Smooth muscle cell (in vitro differentiated cells): ENCODE measurements at regions not wholly inside any gene's neighbourhood (a gene's known extent, or its start where the extent isn't known, plus 50 kb on each side); places are given as distances from the start of the nearest gene placed in this dataset.

ENCODE experiments used
- DNase-seq: peaks from one replicate; lab custom pipeline; 2025; ENCODE audit not compliant: unreplicated experiment; lab: John Stamatoyannopoulos, UW
- H2AFZ ChIP-seq: fragments of 200-600 bp; sonication (generic); 2 replicates; pipeline ENCODE4 v1.6.0; 2016; ENCODE audit warnings: antibody characterized with exemption, low read depth, mild to moderate bottlenecking
- H3F3A ChIP-seq: fragments of 200-600 bp; sonication (generic); 2 replicates; pipeline ENCODE4 v1.6.0; 2017; ENCODE audit warnings: antibody characterized with exemption, low read depth
- H3K27ac ChIP-seq: fragments of 200-600 bp; sonication (generic); 2 replicates; pipeline ENCODE4 v1.5.1; 2016; ENCODE audit warnings: low read depth, mild to moderate bottlenecking
- H3K27me3 ChIP-seq: fragments of 200-600 bp; sonication (generic); 2 replicates; pipeline ENCODE4 v1.6.1; 2016; ENCODE audit warnings: low read depth, mild to moderate bottlenecking
- H3K36me3 ChIP-seq: fragments of 200-600 bp; sonication (generic); 2 replicates; pipeline ENCODE4 v1.5.1; 2016; ENCODE audit warnings: low read depth
- H3K4me1 ChIP-seq: fragments of 200-600 bp; sonication (generic); 2 replicates; pipeline ENCODE4 v1.5.1; 2016; ENCODE audit warnings: low read depth
- H3K4me2 ChIP-seq: fragments of 200-600 bp; sonication (generic); 2 replicates; pipeline ENCODE4 v1.6.0; 2016; ENCODE audit warnings: mild to moderate bottlenecking
- H3K4me3 ChIP-seq: fragments of 200-600 bp; sonication (generic); 2 replicates; pipeline ENCODE4 v1.5.1; 2016; ENCODE audit warnings: mild to moderate bottlenecking
- H3K79me2 ChIP-seq: fragments of 200-600 bp; sonication (generic); 2 replicates; pipeline ENCODE4 v1.6.0; 2016; ENCODE audit warnings: low read depth, mild to moderate bottlenecking
- H3K9ac ChIP-seq: fragments of 200-600 bp; sonication (generic); 2 replicates; pipeline ENCODE4 v1.6.0; 2016; ENCODE audit warnings: low read depth
- H3K9me3 ChIP-seq: fragments of 200-600 bp; sonication (generic); replicated peaks from 2 replicates; pipeline ENCODE4 v1.5.1; 2016; ENCODE audit warnings: low read depth
- H4K20me1 ChIP-seq: fragments of 200-600 bp; sonication (generic); 2 replicates; pipeline ENCODE4 v1.6.0; 2016; ENCODE audit warnings: low read depth
- WGBS: methylation state at CpG from one replicate; pipeline ENCODE4 v1.1.7; 2016; ENCODE audit warnings: low lambda C conversion rate; 5-methylcytosine and 5-hydroxymethylcytosine counted together
- TF ChIP-seq, protein P1 (sequence below): fragments of 200-600 bp; sonication (generic); IDR thresholded peaks from 2 replicates; pipeline ENCODE4 v1.5.1; 2017; ENCODE audit warnings: borderline replicate concordance, mild to moderate bottlenecking, antibody characterized with exemption; ENCODE audit not compliant: insufficient read depth, poor library complexity, severe bottlenecking

DNA sequence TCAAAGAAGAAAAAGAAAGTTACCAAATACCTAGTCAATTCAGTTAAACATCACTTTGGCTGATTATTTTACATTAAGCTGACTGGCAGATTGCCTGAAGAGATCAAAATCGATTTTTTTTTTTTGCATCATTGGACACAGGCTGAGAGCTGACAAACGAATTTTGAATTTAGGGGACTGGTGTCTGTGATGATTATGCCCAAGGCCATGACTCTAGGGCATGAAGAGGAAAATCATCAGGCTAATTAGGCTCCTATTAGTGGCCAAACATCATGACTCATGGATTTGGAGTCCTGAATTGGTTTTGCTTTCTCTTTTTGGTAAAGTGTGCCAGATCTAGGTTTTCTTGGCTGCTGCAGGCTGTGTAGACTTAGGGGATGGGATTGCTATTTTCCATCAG lies 829.3 kb upstream of the LCORL start:
- Histone ChIP-seq H3K9ac (no peak overlapping the region), H3K27ac (no peak overlapping the region), H3K4me3 (no peak overlapping the region), H3K36me3 (no peaks in the 10 kb centered on the region), H4K20me1 (no peaks in the 10 kb centered on the region), H3K9me3 (no peaks in the 10 kb centered on the region), H2AFZ (no peak overlapping the region), H3K79me2 (no peaks in the 10 kb centered on the region), H3K27me3 (no peaks in the 10 kb centered on the region), H3K4me2 (no peak overlapping the region), H3K4me1 (no peaks in the 10 kb centered on the region), H3F3A (no peaks in the 10 kb centered on the region)
- TF ChIP-seq, protein P1, sequence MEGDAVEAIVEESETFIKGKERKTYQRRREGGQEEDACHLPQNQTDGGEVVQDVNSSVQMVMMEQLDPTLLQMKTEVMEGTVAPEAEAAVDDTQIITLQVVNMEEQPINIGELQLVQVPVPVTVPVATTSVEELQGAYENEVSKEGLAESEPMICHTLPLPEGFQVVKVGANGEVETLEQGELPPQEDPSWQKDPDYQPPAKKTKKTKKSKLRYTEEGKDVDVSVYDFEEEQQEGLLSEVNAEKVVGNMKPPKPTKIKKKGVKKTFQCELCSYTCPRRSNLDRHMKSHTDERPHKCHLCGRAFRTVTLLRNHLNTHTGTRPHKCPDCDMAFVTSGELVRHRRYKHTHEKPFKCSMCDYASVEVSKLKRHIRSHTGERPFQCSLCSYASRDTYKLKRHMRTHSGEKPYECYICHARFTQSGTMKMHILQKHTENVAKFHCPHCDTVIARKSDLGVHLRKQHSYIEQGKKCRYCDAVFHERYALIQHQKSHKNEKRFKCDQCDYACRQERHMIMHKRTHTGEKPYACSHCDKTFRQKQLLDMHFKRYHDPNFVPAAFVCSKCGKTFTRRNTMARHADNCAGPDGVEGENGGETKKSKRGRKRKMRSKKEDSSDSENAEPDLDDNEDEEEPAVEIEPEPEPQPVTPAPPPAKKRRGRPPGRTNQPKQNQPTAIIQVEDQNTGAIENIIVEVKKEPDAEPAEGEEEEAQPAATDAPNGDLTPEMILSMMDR = no peak
- WGBS = 80% methylated on average over 2 of the region's 2 CpGs
- no peak for DNase-seq

DNA sequence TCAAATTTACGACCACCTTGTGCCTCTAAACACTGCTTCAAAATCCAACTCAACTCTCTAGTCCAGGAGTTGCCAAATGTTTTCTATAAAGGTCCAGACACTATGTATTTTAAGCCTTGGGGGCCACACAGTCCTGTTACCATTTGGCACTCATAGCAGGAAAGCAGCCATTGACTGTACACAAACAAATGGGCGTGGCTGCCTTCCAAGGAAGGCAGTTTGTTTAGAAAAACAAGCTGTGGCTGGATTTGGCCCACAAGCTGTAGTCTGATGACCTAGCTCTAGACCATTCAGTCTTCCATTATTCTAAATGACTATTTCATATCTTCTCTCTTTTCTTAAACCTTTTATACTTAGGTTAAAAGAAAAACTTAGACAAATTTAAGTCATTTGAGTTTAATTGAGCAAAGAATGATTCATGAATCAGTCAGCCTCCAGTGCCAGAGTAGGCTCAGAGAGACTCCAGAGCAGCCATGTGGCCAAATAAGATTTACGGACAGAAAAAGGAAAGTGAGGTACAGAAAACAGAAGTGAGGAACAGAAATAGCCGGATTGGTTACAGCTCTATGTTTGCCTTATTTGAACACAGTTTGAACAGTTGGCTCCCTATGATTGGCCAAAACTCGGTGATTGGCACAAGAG lies 825.8 kb upstream of the LCORL start:
- no peaks in the 10 kb centered on the region for H3K79me2 ChIP-seq

DNA sequence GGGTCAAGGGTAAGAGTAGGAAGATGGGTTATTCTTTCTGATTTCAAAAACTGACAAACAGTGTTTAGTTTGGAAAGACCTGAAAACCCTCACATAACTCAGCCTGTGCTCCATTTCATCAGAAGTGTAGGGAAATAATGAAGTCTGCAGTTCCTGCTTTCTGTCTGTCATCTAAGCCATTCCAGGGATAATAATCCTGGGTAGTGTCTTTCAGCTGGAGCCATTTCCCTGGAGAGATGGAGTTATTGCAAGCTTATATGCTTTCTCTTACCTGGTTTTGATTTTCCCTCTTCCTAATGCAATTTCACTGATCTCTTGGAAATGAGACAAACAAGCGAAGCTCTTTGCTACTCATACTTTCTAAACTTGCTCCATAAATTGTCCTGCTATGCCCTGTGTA lies 824.8 kb upstream of the LCORL start:
- no peaks in the 10 kb centered on the region for H3K79me2 ChIP-seq
- no peaks in the 10 kb centered on the region for H4K20me1 ChIP-seq
- H3K27ac ChIP-seq = no peak overlapping the region
- no peak overlapping the region for H3K4me3 ChIP-seq
- H2AFZ ChIP-seq = no peak overlapping the region
- TF ChIP-seq, protein P1 = no peak
- no peak for DNase-seq
- WGBS = 96% methylated on average over 1 of the region's 1 CpG
- H3F3A ChIP-seq = no peaks in the 10 kb centered on the region
- no peaks in the 10 kb centered on the region for H3K27me3 ChIP-seq
- H3K4me1 ChIP-seq = no peaks in the 10 kb centered on the region
- no peak overlapping the region for H3K4me2 ChIP-seq
- no peaks in the 10 kb centered on the region for H3K36me3 ChIP-seq
- no peaks in the 10 kb centered on the region for H3K9me3 ChIP-seq
- H3K9ac ChIP-seq = no peak overlapping the region

More for the DNA sequence above, 825.8 kb upstream of the LCORL start:
- no peaks in the 10 kb centered on the region for H4K20me1 ChIP-seq
- no peaks in the 10 kb centered on the region for H3F3A ChIP-seq
- H3K9me3 ChIP-seq = no peaks in the 10 kb centered on the region
- no peaks in the 10 kb centered on the region for H3K27me3 ChIP-seq
- no peak overlapping the region for H3K4me3 ChIP-seq
- no peak for DNase-seq
- no peaks in the 10 kb centered on the region for H3K4me1 ChIP-seq
- H3K9ac ChIP-seq = no peak overlapping the region
- TF ChIP-seq, protein P1 = no peak
- H2AFZ ChIP-seq = no peak overlapping the region
- no peak overlapping the region for H3K27ac ChIP-seq
- H3K4me2 ChIP-seq = no peak overlapping the region
- WGBS = 94% methylated on average over 5 of the region's 5 CpGs
- no peaks in the 10 kb centered on the region for H3K36me3 ChIP-seq

DNA sequence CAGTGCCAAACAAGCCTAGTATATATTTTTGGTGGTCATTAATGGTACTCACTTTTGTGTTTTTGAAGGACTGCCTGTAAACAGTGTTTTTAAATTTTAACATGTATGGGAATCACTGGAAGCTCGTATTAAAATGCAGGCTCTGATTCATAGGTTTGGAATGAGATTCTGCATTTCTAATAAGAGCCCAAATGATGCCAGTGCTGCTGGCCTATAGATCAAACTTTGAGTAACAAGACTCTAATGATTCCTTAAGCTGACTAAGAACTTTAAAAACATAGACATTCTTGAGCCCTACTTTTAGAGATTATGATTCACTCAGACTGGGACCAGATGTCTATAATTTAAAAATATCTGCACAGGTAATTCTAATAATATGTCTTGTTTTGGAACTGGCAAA lies 823.2 kb upstream of the LCORL start:
- H3K4me3 ChIP-seq = no peak overlapping the region
- no peaks in the 10 kb centered on the region for H3K36me3 ChIP-seq
- H3K4me1 ChIP-seq = no peaks in the 10 kb centered on the region
- H3K27me3 ChIP-seq = no peaks in the 10 kb centered on the region
- H4K20me1 ChIP-seq = no peaks in the 10 kb centered on the region
- H2AFZ ChIP-seq = no peak overlapping the region
- DNase-seq = no peak
- no peak overlapping the region for H3K9ac ChIP-seq
- TF ChIP-seq, protein P1 = no peak
- H3F3A ChIP-seq = no peaks in the 10 kb centered on the region
- no peaks in the 10 kb centered on the region for H3K9me3 ChIP-seq
- H3K4me2 ChIP-seq = no peak overlapping the region
- H3K27ac ChIP-seq = no peak overlapping the region
- 62% methylated on average over 1 of the region's 1 CpG for WGBS
- no peaks in the 10 kb centered on the region for H3K79me2 ChIP-seq
